NCI-H748 (cell line): ENCODE measurements at regions not wholly inside any gene's neighbourhood (a gene's known extent, or its start where the extent isn't known, plus 50 kb on each side); places are given as distances from the start of the nearest gene placed in this dataset.

ENCODE experiments used
- DNase-seq: peaks from one replicate; lab custom pipeline; 2025; ENCODE audit not compliant: unreplicated experiment; lab: John Stamatoyannopoulos, UW

DNA sequence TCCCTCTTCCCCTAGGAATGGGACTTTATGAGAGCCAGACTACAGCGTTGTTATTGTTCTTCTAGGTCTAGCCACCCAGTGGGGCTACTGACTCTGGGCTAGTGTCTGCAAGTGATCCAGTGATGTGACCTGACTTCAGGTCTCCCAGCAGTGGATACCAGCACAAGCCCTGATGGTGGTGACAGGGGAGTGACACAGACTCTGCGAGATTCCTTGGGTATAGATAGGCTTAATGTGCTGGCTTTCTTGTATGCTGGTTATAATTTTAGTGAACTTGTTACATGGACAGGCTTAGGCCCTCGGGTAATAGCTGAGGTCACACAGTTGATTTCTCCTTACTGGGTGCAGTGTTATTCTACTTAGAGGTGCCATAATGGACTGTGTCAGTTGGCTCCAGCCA lies 106.9 kb downstream of the TBC1D30 start:
- DNase-seq = no peak

DNA sequence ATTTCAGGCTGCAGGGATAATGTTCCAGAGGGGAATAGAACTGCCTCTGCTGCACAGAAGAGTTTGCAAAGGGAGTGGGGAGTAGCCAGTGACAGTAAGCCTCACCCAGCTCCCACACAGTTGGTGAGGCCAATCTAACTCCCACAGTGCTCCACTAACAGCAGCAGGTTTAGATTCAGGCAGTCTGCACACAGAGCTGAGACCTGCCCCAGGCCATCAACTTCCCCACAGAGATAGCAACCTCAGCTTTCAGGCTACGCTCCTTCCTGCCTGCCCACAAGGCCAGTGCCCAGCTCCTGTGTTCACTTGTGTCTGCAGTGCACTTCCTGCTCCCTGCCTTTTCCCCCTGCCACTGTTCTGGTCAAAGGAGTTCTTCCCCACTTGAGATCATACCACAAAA lies 107.5 kb downstream of the TBC1D30 start:
- no peak for DNase-seq

DNA sequence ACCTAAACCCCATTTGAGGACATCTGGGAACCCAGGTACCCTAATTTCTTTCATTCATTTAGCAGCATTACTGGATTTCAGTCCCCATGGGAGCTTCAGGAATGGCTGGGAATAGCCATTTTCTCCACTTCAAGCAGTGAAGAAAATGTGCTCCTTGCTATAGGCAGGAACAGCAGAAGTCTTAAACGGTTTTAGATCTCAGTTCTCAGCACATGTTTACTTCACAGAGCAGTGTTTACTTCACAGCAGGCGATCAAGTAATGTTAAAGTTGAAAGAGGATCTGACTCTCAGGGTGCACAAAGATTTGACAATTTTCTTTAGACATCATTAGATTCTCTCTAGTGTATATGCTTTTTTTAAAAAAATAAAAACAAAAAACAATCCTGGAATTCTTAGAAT lies 109.3 kb downstream of the TBC1D30 start:
- DNase-seq = no peak

DNA sequence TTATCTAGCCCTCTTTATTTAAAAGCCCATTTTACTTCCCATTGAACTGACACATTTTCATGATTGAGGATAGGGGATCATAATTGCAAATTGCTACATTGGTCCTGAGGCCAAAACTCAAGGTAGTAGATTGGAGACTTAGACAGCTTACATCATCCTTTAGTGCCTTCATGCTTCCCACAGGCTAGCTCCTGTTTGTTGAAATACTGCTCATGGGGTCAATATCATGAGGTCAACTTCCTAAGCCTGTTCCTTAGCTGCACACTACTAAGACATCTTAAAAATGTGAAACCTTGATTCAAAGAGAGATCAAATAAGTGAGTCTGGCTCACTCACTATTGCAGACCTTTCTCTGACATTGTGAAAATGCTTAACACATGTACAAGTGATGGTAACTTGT lies 113.0 kb downstream of the TBC1D30 start:
- no peak for DNase-seq

DNA sequence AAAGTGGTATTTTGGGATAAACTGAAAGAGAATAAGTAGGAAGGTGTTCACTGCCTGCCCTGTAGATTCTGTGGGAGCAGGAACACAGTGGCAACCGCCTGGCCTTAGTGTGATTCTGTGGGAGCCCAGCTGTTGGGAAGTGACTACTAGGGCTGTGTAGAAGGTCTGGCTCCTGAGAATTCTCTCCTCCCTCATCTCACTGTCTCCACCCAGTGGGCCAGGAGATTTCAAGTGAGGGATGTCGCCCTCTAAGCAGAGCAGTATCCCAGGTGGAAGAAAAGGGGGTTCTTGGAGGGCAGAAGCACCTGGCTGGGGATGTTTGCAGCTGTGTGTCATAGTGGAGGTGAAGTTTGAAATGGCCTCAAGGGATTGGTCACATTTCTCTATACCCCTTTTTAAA lies 113.7 kb downstream of the TBC1D30 start:
- DNase-seq = no peak

DNA sequence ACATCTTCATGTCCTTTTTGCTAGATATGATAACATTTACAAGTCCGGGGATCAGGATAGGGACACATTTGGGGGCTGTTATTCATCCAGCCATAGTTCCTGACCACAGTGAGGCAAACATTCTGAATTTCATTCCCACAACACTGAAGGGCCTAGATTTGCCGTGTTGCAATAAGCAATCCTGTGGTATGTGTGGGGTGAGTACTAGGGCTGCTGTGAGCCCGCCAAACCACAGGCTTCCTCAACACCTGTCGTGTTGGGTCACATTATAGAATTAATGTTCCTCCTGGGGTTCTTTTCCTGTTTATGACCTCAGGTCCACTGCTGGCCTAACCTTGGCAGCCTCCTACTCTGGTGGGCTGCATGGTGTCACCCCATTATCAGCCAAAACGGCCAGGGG lies 119.2 kb downstream of the TBC1D30 start:
- DNase-seq = no peak

DNA sequence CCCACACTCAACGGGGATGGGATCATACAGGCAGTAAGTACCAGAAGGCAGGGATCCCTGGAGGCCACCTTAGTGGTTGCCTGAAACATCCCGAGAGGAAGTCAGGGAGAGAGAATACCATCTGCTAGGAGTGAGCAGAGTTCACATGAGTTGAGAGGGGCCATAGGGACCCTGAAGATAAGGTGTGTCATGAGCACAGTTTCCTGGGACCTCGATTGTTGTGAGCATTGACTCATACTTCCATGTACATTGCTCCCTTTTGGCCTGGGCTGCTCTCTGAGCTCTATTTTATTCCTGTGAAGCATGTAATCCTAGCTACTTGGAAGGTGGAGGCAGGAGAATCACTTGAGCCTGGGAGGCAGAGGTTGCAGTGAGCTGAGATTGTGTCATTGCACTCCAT lies 120.5 kb downstream of the TBC1D30 start:
- no peak for DNase-seq

DNA sequence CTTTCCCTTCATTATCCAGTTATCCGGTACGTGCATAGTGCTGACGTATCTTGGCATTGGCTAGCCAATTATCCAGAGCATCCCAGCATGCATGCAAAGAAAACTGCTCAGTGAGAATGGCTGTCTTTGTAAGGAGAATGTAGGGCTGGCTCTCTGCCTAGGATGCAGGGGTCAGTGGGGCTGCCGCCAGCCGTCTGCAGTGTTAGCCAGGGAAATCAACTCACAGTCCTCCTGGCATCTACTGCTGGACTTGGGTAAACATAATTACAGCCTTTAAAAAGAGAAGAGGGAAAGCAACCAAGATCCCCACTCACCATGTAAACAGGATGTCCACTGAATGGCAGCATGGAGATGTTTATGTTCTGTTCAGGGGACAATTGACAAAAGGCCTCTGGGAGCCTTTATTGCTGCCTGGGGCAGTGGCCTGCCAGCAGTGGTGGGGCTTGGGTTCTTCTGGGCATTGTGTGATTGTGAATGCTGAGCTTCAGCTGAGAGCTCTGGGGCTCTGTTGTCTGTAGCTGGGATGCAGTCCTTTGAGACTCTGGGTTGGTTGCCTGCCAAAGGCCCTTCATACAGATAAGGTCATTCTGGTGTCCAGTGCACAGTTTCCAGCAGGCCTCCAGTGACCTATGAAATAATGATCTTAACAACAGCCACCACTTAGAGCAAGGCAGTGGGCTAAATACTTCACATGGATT lies 121.8 kb downstream of the TBC1D30 start:
- DNase-seq = peak; percentile 98

DNA sequence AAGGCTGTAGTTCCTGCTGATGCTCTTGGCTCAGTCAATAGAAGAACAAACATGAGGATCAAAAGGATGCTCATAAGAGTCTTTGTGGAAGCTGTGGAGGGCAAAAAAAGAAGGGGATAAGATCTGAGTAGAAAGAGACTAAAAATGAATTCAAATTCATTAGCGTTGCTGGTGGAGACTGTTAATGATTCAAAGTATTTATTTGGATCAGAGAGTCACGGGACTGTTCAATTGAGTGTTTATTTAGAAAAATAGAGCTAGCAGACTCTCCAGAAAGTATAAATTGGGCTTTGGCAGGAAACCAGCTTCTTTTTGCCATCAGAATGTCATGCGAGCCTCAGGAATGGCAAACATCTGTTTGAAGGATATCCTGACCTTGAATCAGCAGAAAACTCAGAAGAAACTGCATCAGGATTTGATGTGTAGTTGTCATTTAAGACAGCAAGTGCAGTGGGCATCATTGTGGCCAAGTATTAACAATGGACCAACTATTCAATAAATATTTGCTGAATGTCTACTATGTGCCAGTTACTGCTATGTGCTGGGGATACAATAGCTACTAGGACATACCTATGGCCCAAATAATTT lies 126.4 kb downstream of the TBC1D30 start:
- DNase-seq = no peak

DNA sequence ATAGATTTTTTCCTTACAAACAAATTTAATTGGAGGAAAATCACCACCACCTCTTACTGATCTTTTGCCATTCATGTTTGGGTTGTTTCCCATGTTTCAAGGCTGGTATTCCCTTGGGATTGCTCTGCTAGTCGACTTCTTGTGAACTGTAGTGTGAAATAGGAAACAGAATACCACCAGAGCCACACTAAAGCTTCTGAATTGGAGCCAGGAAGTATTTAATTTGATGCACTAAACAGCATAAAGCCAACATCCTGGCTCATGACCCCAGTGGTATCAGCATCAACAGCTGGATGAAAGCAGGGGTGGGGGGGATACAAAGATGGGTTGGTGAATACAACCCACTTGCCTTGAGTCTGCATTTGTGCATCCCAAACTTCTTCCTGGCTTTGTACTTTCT lies 127.5 kb downstream of the TBC1D30 start:
- no peak for DNase-seq

DNA sequence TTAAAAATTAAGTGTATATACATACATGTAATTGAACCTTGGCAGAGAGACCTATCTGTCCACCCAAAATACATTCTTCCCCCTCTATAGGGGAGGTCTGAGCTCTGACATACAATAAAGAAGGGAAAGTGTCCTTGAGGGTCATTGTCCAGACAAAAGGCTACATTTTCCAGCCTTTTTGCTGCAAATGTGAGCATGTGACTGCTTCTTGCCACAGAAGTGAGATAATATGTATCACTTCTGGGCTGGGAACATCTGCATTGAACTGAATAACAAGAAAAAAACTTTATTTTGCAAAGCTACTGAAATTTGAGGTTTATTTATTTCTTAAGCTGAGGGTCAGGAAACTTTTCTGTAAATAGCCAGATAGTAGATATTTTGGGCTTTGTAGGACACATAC lies 131.3 kb downstream of the TBC1D30 start:
- DNase-seq = no peak

DNA sequence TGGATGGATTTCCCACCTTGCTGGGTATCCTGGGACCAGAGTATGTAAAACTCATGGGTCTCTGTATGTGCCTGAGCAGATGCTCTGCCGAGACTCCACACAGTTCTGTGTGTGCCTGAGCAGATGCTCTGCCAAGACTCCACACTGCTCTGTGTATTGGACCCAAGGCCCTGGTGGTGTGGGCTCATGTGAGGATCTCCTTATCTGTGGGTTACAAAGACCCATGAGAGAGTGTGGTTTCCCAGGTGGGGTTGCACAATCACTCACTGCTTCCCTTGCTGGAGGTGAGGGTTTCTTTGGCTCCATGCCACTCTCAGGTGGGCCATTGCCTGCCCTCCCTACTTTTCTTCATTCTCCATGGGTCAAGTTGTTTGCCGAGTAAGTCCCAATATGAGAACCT lies 141.5 kb downstream of the TBC1D30 start:
- DNase-seq = no peak

DNA sequence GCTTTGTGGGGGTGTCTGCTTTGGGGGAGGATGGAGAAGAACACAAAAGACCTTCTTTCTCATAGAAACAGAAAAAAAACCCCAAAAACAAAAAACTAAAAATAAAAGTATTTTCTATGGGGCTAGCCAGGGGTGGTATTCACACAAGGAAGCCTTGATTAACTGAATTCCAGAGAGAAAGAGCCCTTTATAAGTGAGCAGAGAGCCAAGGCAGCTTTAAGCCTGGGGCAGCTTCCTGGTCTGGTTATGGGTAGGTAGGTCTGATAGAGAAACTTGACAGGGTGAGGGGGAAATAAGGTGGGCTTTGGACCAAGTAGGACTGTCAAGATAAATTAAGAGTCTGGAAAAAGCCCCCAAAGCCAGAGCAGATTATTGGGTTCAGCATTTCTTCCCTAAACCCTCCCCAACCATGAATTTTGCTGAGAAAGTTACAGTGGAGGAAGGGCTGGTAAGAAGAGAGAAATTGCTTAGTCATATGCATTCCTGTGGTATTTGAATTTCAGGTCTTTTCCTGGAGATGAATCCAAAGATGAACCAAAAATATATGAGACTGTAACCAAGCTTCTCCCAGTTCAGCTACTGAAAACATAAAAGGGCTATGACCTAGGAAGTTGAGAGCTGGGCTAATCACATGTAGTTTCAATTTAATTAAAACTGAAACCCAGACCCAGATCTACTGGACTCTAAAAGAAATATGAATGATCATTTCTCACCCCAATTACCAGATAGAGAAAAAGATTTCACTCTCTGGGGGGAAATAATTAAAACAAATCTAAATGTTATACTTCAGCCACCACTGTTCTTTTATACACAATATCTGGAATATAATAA lies 144.8 kb downstream of the TBC1D30 start:
- DNase-seq = no peak

DNA sequence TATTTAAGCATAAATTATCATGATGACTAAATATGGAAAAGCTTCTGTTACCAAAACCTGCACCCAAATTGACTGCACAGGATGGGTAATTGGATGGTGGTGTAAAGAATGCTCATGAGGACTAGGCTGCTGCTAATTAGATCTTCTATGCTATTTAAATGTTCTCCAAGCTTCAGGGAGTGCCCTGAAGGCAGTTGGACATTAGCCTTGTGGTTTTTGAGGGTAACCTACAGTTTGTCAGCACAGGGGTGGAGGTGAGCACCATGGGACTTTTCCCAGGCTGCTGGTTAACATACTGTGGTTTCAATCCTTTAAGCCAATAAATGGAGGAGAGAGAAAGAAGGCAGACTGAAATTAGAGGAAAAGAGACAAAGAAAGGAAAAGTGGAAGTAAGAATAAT lies 145.0 kb downstream of the WIF1 start:
- no peak for DNase-seq

DNA sequence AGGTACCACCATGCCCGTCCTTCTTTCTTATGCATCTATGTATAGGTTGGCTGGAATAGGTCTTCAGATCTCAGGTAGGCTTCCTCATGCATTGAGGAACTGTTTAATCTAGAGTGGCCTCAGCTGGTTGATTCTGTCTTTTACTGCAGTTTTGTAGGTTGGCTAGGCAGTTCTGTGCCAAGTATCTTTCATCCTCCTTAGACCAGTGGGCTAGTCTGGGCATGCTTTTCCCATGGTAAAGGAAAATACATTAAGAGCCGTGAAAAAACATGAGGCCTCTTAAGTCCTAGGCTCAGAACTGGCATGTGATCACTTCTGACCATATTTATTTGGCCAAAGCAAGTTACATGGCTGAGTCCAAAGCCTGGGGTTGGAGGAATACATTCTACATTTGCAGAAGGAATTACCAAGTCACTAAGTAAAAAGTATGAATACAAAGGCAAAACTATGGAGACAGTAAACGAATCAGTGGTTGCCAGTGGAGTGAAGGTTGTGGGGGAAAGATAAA lies 137.3 kb downstream of the WIF1 start:
- DNase-seq = no peak

DNA sequence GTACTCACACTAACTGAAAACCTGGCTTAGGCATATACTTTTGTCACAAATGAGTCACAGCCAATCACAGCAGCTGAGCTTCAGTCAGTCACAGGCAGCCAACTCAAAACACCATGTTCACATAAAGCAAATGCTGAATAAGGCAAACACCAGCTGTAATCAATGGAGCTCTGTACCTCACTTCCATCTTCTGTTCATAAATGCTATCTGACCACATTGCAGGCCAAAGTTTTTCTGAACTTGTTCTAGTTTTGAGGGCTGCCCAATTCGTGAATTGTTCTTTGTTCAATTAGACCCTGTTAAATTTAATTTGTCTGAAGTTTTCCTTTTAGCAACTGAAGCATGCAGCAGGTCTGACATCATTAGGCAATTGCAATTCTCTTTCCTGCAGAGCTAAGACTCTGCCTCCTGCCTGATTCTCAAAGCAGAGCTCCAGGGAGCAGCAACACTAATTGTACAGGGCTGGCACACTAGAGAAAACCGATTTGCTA lies 129.9 kb downstream of the WIF1 start:
- DNase-seq = no peak

DNA sequence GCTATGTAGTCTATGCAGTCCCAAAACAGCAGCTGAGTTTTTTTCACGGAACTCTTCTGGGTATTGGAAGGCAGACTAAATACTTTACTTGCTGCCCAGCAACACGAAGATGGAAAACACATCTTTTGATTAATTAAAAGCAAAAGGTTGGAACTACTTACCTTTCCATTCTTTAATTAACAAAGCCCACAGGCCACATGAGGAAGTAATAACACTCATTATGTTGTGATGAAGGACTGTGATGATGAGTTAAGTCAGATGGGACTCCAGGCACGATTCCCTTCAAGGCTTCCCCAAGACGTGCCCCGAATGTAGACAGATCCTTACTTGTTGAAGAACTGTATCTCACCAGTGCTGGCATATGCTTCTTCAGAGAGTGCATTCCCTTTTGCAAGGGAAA lies 129.0 kb downstream of the WIF1 start:
- no peak for DNase-seq

DNA sequence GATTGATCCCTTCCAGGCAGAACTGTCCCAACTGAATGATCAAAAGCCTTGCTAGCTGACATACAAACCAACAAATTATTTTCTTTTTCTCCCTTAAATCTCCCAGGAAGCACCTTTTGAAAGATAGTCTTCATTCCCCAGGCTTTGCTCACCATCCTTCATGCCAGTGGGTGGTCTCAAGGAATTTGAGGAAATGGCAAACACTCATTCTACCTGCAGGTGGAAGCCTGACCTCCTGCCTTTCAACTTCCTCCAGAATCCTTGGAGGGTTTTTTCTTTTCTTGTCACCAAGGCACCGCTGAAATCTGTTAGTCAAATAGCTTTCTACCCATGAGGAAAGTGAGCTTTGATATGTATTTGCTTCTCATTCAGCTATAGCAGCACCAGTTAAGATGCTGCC lies 128.5 kb downstream of the WIF1 start:
- DNase-seq = no peak

DNA sequence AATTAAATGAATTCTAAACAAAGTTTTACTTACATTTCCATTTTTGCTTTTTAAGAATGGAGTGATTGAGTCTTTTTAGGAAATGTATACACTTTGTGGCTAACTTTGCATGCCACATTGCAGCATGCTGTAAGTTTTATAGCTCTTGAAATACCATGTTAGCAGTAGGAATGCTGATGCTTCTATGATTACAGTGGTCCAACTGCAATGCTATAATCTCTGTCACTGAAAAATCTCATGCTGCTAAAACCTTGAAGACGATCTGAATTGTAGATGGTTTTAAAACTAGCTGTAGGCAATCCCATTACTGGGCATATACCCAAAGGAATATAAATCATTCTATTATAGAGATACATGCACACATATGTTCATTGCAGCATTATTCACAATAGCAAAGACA lies 127.6 kb downstream of the WIF1 start:
- DNase-seq = no peak

DNA sequence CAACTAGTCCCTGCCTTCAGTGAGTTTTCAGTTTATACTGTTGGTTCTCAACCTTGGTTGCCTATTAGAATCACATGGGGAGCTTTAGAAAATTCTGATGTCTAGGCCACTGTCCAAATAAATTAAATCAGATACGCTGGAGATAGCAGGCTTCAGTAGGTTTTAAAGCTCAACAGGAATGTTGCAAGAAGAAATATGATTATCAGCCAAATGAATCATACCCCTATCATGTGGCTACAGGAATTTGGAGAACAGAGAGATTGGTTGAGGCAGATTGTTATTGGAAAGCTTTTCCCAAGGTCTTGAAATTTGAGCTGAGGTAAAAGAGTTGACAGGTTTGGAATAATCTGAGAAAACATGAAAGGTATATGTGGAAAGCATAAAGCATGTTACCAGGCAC lies 125.3 kb downstream of the WIF1 start:
- no peak for DNase-seq

DNA sequence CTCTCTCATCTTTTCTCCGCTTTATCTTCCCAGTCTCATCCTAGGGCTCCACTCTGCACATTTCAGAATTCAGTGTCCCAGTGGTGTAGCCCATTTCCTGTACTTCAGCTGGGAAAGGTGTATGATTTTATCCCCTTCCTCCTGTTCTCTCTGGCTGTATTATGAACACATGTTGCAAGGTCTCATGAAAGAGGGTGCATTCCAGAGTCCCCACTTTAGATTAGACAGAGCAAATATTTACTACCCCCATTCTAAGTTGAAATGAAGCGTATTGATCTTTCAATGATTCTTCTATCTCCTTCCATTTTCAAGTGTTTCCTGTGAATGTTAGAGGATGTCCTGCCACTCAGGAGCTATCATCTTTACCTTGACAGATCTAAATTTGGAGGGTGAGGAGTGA lies 123.2 kb downstream of the WIF1 start:
- no peak for DNase-seq
